CD14-positive monocyte (primary cell): ENCODE measurements at regions not wholly inside any gene's neighbourhood (a gene's known extent, or its start where the extent isn't known, plus 50 kb on each side); places are given as distances from the start of the nearest gene placed in this dataset.
A peak's percentile ranks its signal among the peaks of the same experiment; 100 is the strongest.

ENCODE experiments used
- DNase-seq, 3 donors: peaks; one replicate each; pipeline ENCODE4 v3.0.0-alpha.2; 2011 to 2022
- H2AFZ ChIP-seq: 2 replicates; pipeline ENCODE4 v1.6.0; 2012; ENCODE audit warnings: mild to moderate bottlenecking, low read depth, low read length, inconsistent platforms; ENCODE audit not compliant: insufficient read depth, poor library complexity, severe bottlenecking
- H3K27ac ChIP-seq, 2 donors: 1 replicate in 1 of 2; 2 replicates in 1 of 2; pipeline ENCODE4 v1.5.1; 2012 to 2013; ENCODE audit warnings: low read length in 2 of 2, control low read depth in 1 of 2, inconsistent platforms in 1 of 2, low read depth in 1 of 2, mild to moderate bottlenecking in 1 of 2
- H3K27me3 ChIP-seq, 2 donors: one replicate each; pipeline versions ENCODE4 v1.6.0 to v1.6.1; 2011 to 2013; ENCODE audit warnings: low read length in 2 of 2; ENCODE audit not compliant: control insufficient read depth in 2 of 2, insufficient read depth in 2 of 2
- H3K36me3 ChIP-seq, 2 donors: replicated peaks in 1 of 2; 1 replicate in 1 of 2; 2 replicates in 1 of 2; pipeline versions ENCODE4 v1.5.1 to v1.6.1; 2012 to 2013; ENCODE audit warnings: low read length in 2 of 2, control low read depth in 1 of 2, inconsistent platforms in 1 of 2, mild to moderate bottlenecking in 1 of 2; ENCODE audit not compliant: insufficient read depth in 2 of 2, control insufficient read depth in 1 of 2
- H3K4me1 ChIP-seq, 2 donors: 1 replicate in 1 of 2; 2 replicates in 1 of 2; pipeline versions ENCODE4 v1.5.1 to v1.6.1; 2012 to 2013; ENCODE audit warnings: low read length in 2 of 2, control low read depth in 1 of 2, inconsistent platforms in 1 of 2, mild to moderate bottlenecking in 1 of 2, moderate library complexity in 1 of 2; ENCODE audit not compliant: insufficient read depth in 2 of 2, control insufficient read depth in 1 of 2
- H3K4me2 ChIP-seq: replicated peaks from 2 replicates; pipeline ENCODE3; 2012; ENCODE audit warnings: low read length, moderate library complexity, mild to moderate bottlenecking; ENCODE audit not compliant: poor library complexity, severe bottlenecking; ENCODE audit errors: extremely low read depth
- H3K4me3 ChIP-seq, 3 experiments: fragments of 200-600 bp in 1 of 3; sonication (generic) in 1 of 3; replicated peaks in 1 of 3; 1 replicate in 2 of 3; 2 replicates in 1 of 3; pipeline ENCODE4 v1.5.1; 2011 to 2013; ENCODE audit warnings: low read length in 3 of 3, mild to moderate bottlenecking in 3 of 3, control low read depth in 2 of 3, low read depth in 2 of 3, inconsistent platforms in 1 of 3, moderate library complexity in 1 of 3
- H3K79me2 ChIP-seq: 2 replicates; pipeline ENCODE4 v1.6.0; 2012; ENCODE audit warnings: mild to moderate bottlenecking, control low read depth, inconsistent platforms, low read length, moderate library complexity; ENCODE audit not compliant: insufficient read depth
- H3K9ac ChIP-seq: 2 replicates; pipeline ENCODE4 v1.6.0; 2017; ENCODE audit warnings: low read length, mild to moderate bottlenecking; ENCODE audit not compliant: insufficient read depth, poor library complexity, severe bottlenecking
- H3K9me3 ChIP-seq, 2 donors: replicated peaks in 1 of 2; 1 replicate in 1 of 2; 2 replicates in 1 of 2; pipeline versions ENCODE4 v1.5.1 to v1.6.1; 2012 to 2013; ENCODE audit warnings: low read length in 2 of 2, control low read depth in 1 of 2; ENCODE audit not compliant: control insufficient read depth in 1 of 2, insufficient read depth in 1 of 2
- H4K20me1 ChIP-seq: 2 replicates; pipeline ENCODE4 v1.6.0; 2012; ENCODE audit warnings: mild to moderate bottlenecking, low read length, control low read depth, moderate library complexity; ENCODE audit not compliant: insufficient read depth
- H3K27ac Mint-ChIP-seq, 7 donors: one replicate each; pipeline ENCODE4 v1.8.0; 2020; ENCODE audit warnings: mild to moderate bottlenecking in 7 of 7, mixed read lengths in 7 of 7, moderate library complexity in 6 of 7, inconsistent platforms in 2 of 7
- H3K27me3 Mint-ChIP-seq, 3 donors: one replicate each; pipeline ENCODE4 v1.8.0; 2021 to 2022; ENCODE audit warnings: low read depth in 3 of 3, mild to moderate bottlenecking in 3 of 3, mixed read lengths in 3 of 3, moderate library complexity in 3 of 3, inconsistent platforms in 1 of 3
- H3K36me3 Mint-ChIP-seq, 2 donors: one replicate each; pipeline ENCODE4 v1.8.0; 2020; ENCODE audit warnings: mixed read lengths in 2 of 2, inconsistent platforms in 1 of 2, mild to moderate bottlenecking in 1 of 2
- H3K4me1 Mint-ChIP-seq: one replicate; pipeline ENCODE4 v1.8.0; 2020; ENCODE audit warnings: mild to moderate bottlenecking, mixed read lengths
- H3K4me3 Mint-ChIP-seq, 2 donors: one replicate each; pipeline ENCODE4 v1.8.0; 2020; ENCODE audit warnings: mild to moderate bottlenecking in 2 of 2, mixed read lengths in 2 of 2, moderate library complexity in 1 of 2
- H3K9me3 Mint-ChIP-seq, 7 donors: one replicate each; pipeline ENCODE4 v1.8.0; 2020 to 2022; ENCODE audit warnings: mixed read lengths in 7 of 7, mild to moderate bottlenecking in 6 of 7, moderate library complexity in 6 of 7, inconsistent platforms in 2 of 7
- WGBS: methylation state at CpG from one replicate; pipeline ENCODE4 v1.1.5; 2013; ENCODE audit warnings: missing lambda C conversion rate; ENCODE audit not compliant: insufficient coverage; 5-methylcytosine and 5-hydroxymethylcytosine counted together
- intact Hi-C, 2 donors: fragments of 100-400 bp; cut with micrococcal nuclease; formaldehyde crosslinking; loops; one replicate each; pipeline versions ENCODE4 v1.15.0 to v1.15.1; 2023
- TF ChIP-seq, protein P1 (sequence below): fragments of 200-600 bp; IDR thresholded peaks from one replicate; pipeline ENCODE4 v1.8.0; 2022; ENCODE audit warnings: antibody characterized with exemption, mild to moderate bottlenecking

DNA sequence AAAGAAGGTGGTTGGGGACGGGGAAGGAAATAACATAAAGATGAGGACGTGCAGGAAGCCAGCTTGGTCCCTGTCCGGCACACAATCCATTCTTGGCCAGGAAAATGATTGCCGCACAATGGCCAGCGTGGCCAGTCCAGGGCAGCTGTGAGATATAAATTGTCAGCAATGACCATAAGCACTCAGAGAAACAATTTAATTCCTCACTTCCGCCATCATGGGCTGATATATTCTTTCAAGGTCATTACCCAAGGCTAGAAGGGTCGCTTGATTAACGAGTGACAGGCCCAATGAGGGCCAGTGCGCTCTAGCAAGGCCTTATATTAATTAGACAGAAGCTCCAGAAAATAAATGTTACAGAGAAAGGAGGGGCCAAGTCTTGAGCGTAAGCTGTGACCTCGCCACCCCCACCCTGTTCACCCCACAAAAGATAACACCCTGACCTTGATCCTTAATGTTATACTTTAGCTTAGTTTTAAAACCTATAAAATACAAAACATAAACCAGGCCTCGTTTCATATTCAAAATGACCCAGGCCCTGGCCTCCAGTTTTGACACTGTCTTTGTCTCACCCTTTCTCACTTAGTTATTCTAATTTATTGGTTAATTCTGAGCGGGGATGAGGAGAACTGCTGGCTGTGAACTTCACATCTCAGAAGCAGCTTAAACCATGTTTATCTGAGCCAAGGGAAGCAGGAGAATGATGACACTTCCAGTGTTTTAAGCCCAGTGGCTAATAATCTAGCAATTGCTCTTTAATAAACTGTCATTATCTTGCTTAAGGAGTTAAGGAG, 478.3 kb upstream of the ZFHX3 start:
- DNase-seq: no peak
- intact Hi-C loops: no loop called here
- Histone ChIP-seq H3K79me2 (no peaks in the 10 kb centered on the region), H3K9me3 (no peaks in the 10 kb centered on the region), H4K20me1 (no peaks in the 10 kb centered on the region), H2AFZ (no peak overlapping the region), H3K27me3 (no peaks in the 10 kb centered on the region), H3K4me2 (no peak overlapping the region), H3K27ac (no peak overlapping the region), H3K4me1 (no peaks in the 10 kb centered on the region), H3K4me3 (no peak overlapping the region), H3K9ac (no peak overlapping the region), H3K36me3 (no peaks in the 10 kb centered on the region)
- Mint-ChIP-seq H3K27ac (no peak overlapping the region), H3K4me1 (no peaks in the 10 kb centered on the region), H3K27me3 (peaks cover 2 to 3% (median 2%) of the 10 kb centered on the region in 3 donors), H3K9me3 (peaks cover 1 to 11% (median 2%) of the 10 kb centered on the region in 7 donors), H3K4me3 (no peak overlapping the region), H3K36me3 (no peaks in the 10 kb centered on the region)
- TF ChIP-seq, protein P1, sequence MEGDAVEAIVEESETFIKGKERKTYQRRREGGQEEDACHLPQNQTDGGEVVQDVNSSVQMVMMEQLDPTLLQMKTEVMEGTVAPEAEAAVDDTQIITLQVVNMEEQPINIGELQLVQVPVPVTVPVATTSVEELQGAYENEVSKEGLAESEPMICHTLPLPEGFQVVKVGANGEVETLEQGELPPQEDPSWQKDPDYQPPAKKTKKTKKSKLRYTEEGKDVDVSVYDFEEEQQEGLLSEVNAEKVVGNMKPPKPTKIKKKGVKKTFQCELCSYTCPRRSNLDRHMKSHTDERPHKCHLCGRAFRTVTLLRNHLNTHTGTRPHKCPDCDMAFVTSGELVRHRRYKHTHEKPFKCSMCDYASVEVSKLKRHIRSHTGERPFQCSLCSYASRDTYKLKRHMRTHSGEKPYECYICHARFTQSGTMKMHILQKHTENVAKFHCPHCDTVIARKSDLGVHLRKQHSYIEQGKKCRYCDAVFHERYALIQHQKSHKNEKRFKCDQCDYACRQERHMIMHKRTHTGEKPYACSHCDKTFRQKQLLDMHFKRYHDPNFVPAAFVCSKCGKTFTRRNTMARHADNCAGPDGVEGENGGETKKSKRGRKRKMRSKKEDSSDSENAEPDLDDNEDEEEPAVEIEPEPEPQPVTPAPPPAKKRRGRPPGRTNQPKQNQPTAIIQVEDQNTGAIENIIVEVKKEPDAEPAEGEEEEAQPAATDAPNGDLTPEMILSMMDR: no peak
- WGBS: 60% methylated on average over 1 of the region's 13 CpGs

DNA sequence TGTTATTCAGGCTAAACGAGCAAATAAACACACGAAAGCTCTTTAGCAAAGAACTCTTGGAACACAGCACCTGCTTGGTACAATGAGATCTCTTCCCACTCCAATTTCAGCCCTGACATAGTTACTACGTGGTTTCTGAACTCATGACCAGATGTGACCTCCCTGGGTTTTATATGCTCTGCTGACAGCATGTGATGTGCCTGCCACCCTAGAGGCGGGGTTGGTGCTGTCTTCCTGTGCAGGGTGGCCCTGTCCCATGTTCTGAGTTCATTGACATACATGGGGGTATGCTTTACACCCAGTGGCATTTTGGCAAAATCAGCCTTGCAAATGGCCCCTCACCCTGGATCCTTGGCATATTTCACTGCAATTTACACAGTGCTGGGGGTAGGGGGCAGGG, 475.3 kb upstream of the ZFHX3 start:
- no peaks in the 10 kb centered on the region for H3K9me3 ChIP-seq
- H3K79me2 ChIP-seq: no peaks in the 10 kb centered on the region
- no peak overlapping the region for H3K27ac ChIP-seq
- Mint-ChIP-seq H3K27me3 (peaks cover 2 to 3% (median 2%) of the 10 kb centered on the region in 3 donors), H3K9me3 (peaks cover 0 to 11% (median 2%) of the 10 kb centered on the region in 7 donors), H3K27ac (peak overlapping the region in 1 of 7 donors; percentile 42), H3K36me3 (no peaks in the 10 kb centered on the region), H3K4me1 (no peaks in the 10 kb centered on the region), H3K4me3 (no peak overlapping the region)
- no peaks in the 10 kb centered on the region for H3K36me3 ChIP-seq
- H3K27me3 ChIP-seq: no peaks in the 10 kb centered on the region
- no peak overlapping the region for H3K4me2 ChIP-seq
- no peak overlapping the region for H3K4me3 ChIP-seq
- 76% methylated on average over 2 of the region's 4 CpGs for WGBS
- H4K20me1 ChIP-seq: no peaks in the 10 kb centered on the region
- H3K9ac ChIP-seq: no peak overlapping the region
- no peak overlapping the region for H2AFZ ChIP-seq
- DNase-seq: no peak
- TF ChIP-seq, protein P1: no peak
- intact Hi-C loops: no loop called here
- no peaks in the 10 kb centered on the region for H3K4me1 ChIP-seq
